ENCODE measurements at regions not wholly inside any gene's neighbourhood (a gene's known extent, or its start where the extent isn't known, plus 50 kb on each side); places are given as distances from the start of the nearest gene placed in this dataset.

GRCh38 chr2:118738524-118739308 lies 108.7 kb downstream of the EN1 start:
- no peak overlapping the region for H3K4me3 ChIP-seq (ENCODE audit: low read depth, low read length)

GRCh38 chr2:118738106-118738505 lies 109.3 kb downstream of the EN1 start:
- H3K4me3 ChIP-seq (ENCODE audit: low read depth, low read length), result no peak overlapping the region

GRCh38 chr2:118737684-118738083 lies 109.8 kb downstream of the EN1 start:
- H3K4me3 ChIP-seq (ENCODE audit: low read depth, low read length), result no peak overlapping the region

- H3K4me3 ChIP-seq (ENCODE audit: low read depth, low read length), result no peak overlapping the region
Measured at GRCh38 chr2:118732432-118732831, 115.0 kb downstream of the EN1 start.

- no peak overlapping the region for H3K4me3 ChIP-seq (ENCODE audit: low read depth, low read length)
Measured at GRCh38 chr2:118731413-118731812, 116.0 kb downstream of the EN1 start.

GRCh38 chr2:118730405-118730804 lies 117.0 kb downstream of the EN1 start:
- H3K4me3 ChIP-seq (ENCODE audit: low read depth, low read length), result no peak overlapping the region

GRCh38 chr2:118729760-118730159 lies 117.7 kb downstream of the EN1 start:
- no peak overlapping the region for H3K4me3 ChIP-seq (ENCODE audit: low read depth, low read length)

- H3K4me3 ChIP-seq (ENCODE audit: low read depth, low read length), result no peak overlapping the region
Measured at GRCh38 chr2:118728984-118729383, 118.5 kb downstream of the EN1 start.

GRCh38 chr2:118726821-118727220 lies 120.6 kb downstream of the EN1 start:
- no peak overlapping the region for H3K4me3 ChIP-seq (ENCODE audit: low read depth, low read length)

GRCh38 chr2:118723394-118723793 lies 124.1 kb downstream of the EN1 start:
- H3K4me3 ChIP-seq (ENCODE audit: low read depth, low read length), result no peak overlapping the region

- H3K4me3 ChIP-seq (ENCODE audit: low read depth, low read length), result no peak overlapping the region
Measured at GRCh38 chr2:118722976-118723375, 124.5 kb downstream of the EN1 start.

GRCh38 chr2:118721817-118722551 lies 125.5 kb downstream of the EN1 start:
- no peak overlapping the region for H3K4me3 ChIP-seq (ENCODE audit: low read depth, low read length)

GRCh38 chr2:118720866-118721265 lies 126.6 kb downstream of the EN1 start:
- no peak overlapping the region for H3K4me3 ChIP-seq (ENCODE audit: low read depth, low read length)

- H3K4me3 ChIP-seq (ENCODE audit: low read depth, low read length), result no peak overlapping the region
Measured at GRCh38 chr2:118718921-118719320, 128.5 kb downstream of the EN1 start.

- no peak overlapping the region for H3K4me3 ChIP-seq (ENCODE audit: low read depth, low read length)
Measured at GRCh38 chr2:118716102-118716501, 131.3 kb downstream of the EN1 start.

- H3K4me3 ChIP-seq (ENCODE audit: low read depth, low read length), result no peak overlapping the region
Measured at GRCh38 chr2:118714118-118714517, 133.3 kb downstream of the EN1 start.

- H3K4me3 ChIP-seq (ENCODE audit: low read depth, low read length), result no peak overlapping the region
Measured at GRCh38 chr2:118711603-118712002, 135.8 kb downstream of the EN1 start.

GRCh38 chr2:118710481-118710880 lies 137.0 kb downstream of the EN1 start:
- H3K4me3 ChIP-seq (ENCODE audit: low read depth, low read length), result no peak overlapping the region

- no peak overlapping the region for H3K4me3 ChIP-seq (ENCODE audit: low read depth, low read length)
Measured at GRCh38 chr2:118709786-118710185, 137.7 kb downstream of the EN1 start.

GRCh38 chr2:118706844-118707243 lies 140.6 kb downstream of the EN1 start:
- no peak overlapping the region for H3K4me3 ChIP-seq (ENCODE audit: low read depth, low read length)

- no peak overlapping the region for H3K4me3 ChIP-seq (ENCODE audit: low read depth, low read length)
Measured at GRCh38 chr2:118706371-118706770, 141.1 kb downstream of the EN1 start.

GRCh38 chr2:118705032-118705431 lies 142.4 kb downstream of the EN1 start:
- H3K4me3 ChIP-seq (ENCODE audit: low read depth, low read length), result no peak overlapping the region

Data from iPS-11a (cell line).